GM06990 (cell line): ENCODE measurements at regions not wholly inside any gene's neighbourhood (a gene's known extent, or its start where the extent isn't known, plus 50 kb on each side); places are given as distances from the start of the nearest gene placed in this dataset.

ENCODE experiments used
- DNase-seq: peaks from one replicate; pipeline ENCODE4 v3.0.0-alpha.2; 2011; ENCODE audit not compliant: insufficient read length; ENCODE audit errors: extremely low read depth
- H3K27me3 ChIP-seq: replicated peaks from 2 replicates; pipeline ENCODE4 v1.6.0; 2011; ENCODE audit warnings: low read length; ENCODE audit not compliant: control insufficient read depth, insufficient read depth
- H3K36me3 ChIP-seq: 2 replicates; pipeline ENCODE4 v1.5.1; 2011; ENCODE audit warnings: low read length; ENCODE audit not compliant: control insufficient read depth, insufficient read depth
- H3K4me3 ChIP-seq: replicated peaks from 2 replicates; pipeline ENCODE4 v1.5.1; 2011; ENCODE audit warnings: low read depth, mild to moderate bottlenecking, control low read depth, low read length
- CTCF ChIP-seq: IDR thresholded peaks from 2 replicates; pipeline ENCODE4 v1.5.1; 2011; ENCODE audit warnings: low read length, control low read depth, mild to moderate bottlenecking, inconsistent platforms; ENCODE audit not compliant: insufficient read depth, poor library complexity, severe bottlenecking

- no peak for DNase-seq
- no peaks in the 10 kb centered on the region for H3K27me3 ChIP-seq
- no peaks in the 10 kb centered on the region for H3K36me3 ChIP-seq
- H3K4me3 ChIP-seq = no peak overlapping the region
- TF ChIP-seq CTCF = no peak
These were observed 377.0 kb upstream of the LRRC4C start for GRCh38 chr11:41836431-41836830.

- H3K36me3 ChIP-seq = no peaks in the 10 kb centered on the region
- H3K4me3 ChIP-seq = no peak overlapping the region
- no peak for TF ChIP-seq CTCF
- H3K27me3 ChIP-seq = no peaks in the 10 kb centered on the region
- no peak for DNase-seq
These were observed 383.2 kb upstream of the LRRC4C start for GRCh38 chr11:41842673-41843072.

DNA sequence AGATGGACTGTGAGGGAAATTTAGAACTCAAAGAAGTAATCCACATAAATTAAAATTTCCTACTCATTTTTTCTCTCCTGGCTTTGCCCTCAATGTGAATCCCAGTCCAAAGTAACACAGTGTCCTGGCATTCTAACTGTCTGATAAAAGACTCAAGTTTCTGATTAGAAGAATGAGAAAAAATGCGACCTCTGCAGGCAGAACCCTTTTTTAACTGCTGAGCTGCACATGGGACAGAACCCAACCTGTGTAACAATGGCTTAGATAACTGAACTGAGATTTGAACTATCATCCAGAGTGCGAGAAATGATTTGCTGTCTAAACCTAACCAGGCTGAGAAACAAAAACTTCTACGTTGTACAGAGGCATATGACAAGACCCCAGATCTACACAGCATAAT lies 385.6 kb upstream of the LRRC4C start:
- Histone ChIP-seq H3K27me3 (no peaks in the 10 kb centered on the region), H3K4me3 (no peak overlapping the region), H3K36me3 (no peaks in the 10 kb centered on the region)
- DNase-seq = no peak
- no peak for TF ChIP-seq CTCF

- Histone ChIP-seq H3K4me3 (no peak overlapping the region), H3K36me3 (no peaks in the 10 kb centered on the region), H3K27me3 (no peaks in the 10 kb centered on the region)
- no peak for TF ChIP-seq CTCF
- DNase-seq = no peak
These were observed 388.9 kb upstream of the LRRC4C start for GRCh38 chr11:41848349-41848748.

- Histone ChIP-seq H3K27me3 (no peaks in the 10 kb centered on the region), H3K4me3 (no peak overlapping the region), H3K36me3 (no peaks in the 10 kb centered on the region)
- no peak for TF ChIP-seq CTCF
- DNase-seq = no peak
These were observed 389.8 kb upstream of the LRRC4C start for GRCh38 chr11:41849250-41849649.

DNA sequence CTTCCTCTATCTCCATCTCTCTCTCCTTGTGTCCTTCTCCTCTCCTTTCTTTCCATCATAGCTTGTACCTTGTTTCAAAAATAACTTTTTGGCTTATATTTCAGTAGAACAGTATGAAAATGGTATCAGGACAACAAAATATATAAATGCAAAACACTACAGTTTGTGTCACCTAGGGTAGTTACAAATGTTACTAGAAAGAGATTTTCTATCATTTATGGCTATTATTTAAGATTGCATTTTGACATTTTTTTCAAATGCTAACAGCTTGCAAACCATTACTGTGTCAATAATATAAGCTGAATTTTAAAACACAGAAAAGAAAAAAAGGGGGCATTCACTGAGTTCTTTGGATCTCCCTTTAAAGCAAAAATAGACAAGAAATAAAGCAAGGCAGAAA lies 392.3 kb upstream of the LRRC4C start:
- Histone ChIP-seq H3K36me3 (no peaks in the 10 kb centered on the region), H3K4me3 (no peak overlapping the region), H3K27me3 (no peaks in the 10 kb centered on the region)
- no peak for DNase-seq
- no peak for TF ChIP-seq CTCF
